ENCODE measurements at regions not wholly inside any gene's neighbourhood (a gene's known extent, or its start where the extent isn't known, plus 50 kb on each side); places are given as distances from the start of the nearest gene placed in this dataset.

- H3K36me3 ChIP-seq (ENCODE audit: control insufficient read depth in 2 of 4, insufficient read depth in 4 of 4, low read length in 3 of 4) = no peaks in the 10 kb centered on the region
- H3K4me1 ChIP-seq (replicated peaks in 1 of 4; ENCODE audit: control insufficient read depth in 3 of 4, insufficient read depth in 4 of 4, low read length in 3 of 4) = peaks cover 0 to 2% (median 0%) of the 10 kb centered on the region in 4 experiments; a peak in 1 of 7 replicates
- no peak overlapping the region for H4K5ac ChIP-seq (ENCODE audit: insufficient read length, low read depth, low read length)
- no peak overlapping the region for H3K4ac ChIP-seq (replicated peaks; ENCODE audit: insufficient read length, low read depth, low read length)
- H3K14ac ChIP-seq (ENCODE audit: insufficient read length) = no peak overlapping the region
- no peak overlapping the region for H2AFZ ChIP-seq (ENCODE audit: low read length)
- H3K23me2 ChIP-seq (ENCODE audit: low read depth, low read length) = no peaks in the 10 kb centered on the region
- no peak overlapping the region for H2BK15ac ChIP-seq (ENCODE audit: low read length)
- H3K27me3 ChIP-seq (replicated peaks in 1 of 4; ENCODE audit: control insufficient read depth in 3 of 4, extremely low read depth in 1 of 4, insufficient read depth in 3 of 4, low read length in 3 of 4) = no peaks in the 10 kb centered on the region
- ChIA-PET POLR2A (ENCODE audit: partially characterized antibody) (no interaction called here), CTCF (ENCODE audit: partially characterized antibody) (interaction anchor here (0.7 kb wide), 1 partner anchor 20 kb away, joined by 3 read pairs; no protein-coding TSS in a partner anchor)
- no peak overlapping the region for H2BK12ac ChIP-seq (ENCODE audit: low read depth, low read length)
- H3K27ac ChIP-seq (ENCODE audit: low read depth, low read length) = no peak overlapping the region
- DNase-seq (ENCODE audit: low read depth in 1 of 2, low spot score in 2 of 2) (no peak), FAIRE-seq (no peak)
- no peaks in the 10 kb centered on the region for H3K79me1 ChIP-seq (ENCODE audit: low read depth, low read length)
- H3K79me2 ChIP-seq (ENCODE audit: control insufficient read depth in 1 of 2, insufficient read depth in 2 of 2, low read length in 2 of 2) = no peaks in the 10 kb centered on the region
- no peak overlapping the region for H2BK5ac ChIP-seq (ENCODE audit: low read depth, low read length)
- no peak overlapping the region for H3K4me2 ChIP-seq (ENCODE audit: insufficient read depth in 1 of 2, low read depth in 2 of 2, low read length in 2 of 2)
- no peak overlapping the region for H2BK120ac ChIP-seq (replicated peaks; ENCODE audit: low read depth, low read length)
- H3K18ac ChIP-seq (ENCODE audit: extremely low read depth, low read length) = no peak overlapping the region
- no peak overlapping the region for H3K9ac ChIP-seq (replicated peaks in 1 of 4; ENCODE audit: extremely low read depth in 1 of 4, low read depth in 3 of 4, low read length in 3 of 4)
- TF ChIP-seq E2F6 (IDR thresholded peaks at IDR 0.05) = no peak
- no peak for TF ChIP-seq CHD2 (IDR thresholded peaks at IDR 0.05; ENCODE audit: low read length)
- TF ChIP-seq FOSL1 (IDR thresholded peaks at IDR 0.05; ENCODE audit: insufficient read depth, low read depth, low read length) = no peak
- TF ChIP-seq SIRT6 (IDR thresholded peaks at IDR 0.05; ENCODE audit: low read length) = no peak
- TF ChIP-seq, protein P1, sequence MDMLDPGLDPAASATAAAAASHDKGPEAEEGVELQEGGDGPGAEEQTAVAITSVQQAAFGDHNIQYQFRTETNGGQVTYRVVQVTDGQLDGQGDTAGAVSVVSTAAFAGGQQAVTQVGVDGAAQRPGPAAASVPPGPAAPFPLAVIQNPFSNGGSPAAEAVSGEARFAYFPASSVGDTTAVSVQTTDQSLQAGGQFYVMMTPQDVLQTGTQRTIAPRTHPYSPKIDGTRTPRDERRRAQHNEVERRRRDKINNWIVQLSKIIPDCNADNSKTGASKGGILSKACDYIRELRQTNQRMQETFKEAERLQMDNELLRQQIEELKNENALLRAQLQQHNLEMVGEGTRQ (IDR thresholded peaks at IDR 0.05; ENCODE audit: low read length) = no peak
- TF ChIP-seq BACH1 (IDR thresholded peaks at IDR 0.05; ENCODE audit: low read length) = no peak
- no peak for TF ChIP-seq TEAD4 (IDR thresholded peaks at IDR 0.05; ENCODE audit: low read depth, low read length)
- no peak for TF ChIP-seq BRCA1 (IDR thresholded peaks at IDR 0.05; ENCODE audit: low read depth, low read length)
- H4K20me1 ChIP-seq (replicated peaks in 1 of 2; ENCODE audit: control insufficient read depth in 1 of 2, insufficient read depth in 2 of 2, low read length in 2 of 2) = no peaks in the 10 kb centered on the region
- H3K4me3 ChIP-seq (ENCODE audit: extremely low read depth in 1 of 4, insufficient read depth in 2 of 4, low read depth in 3 of 4, low read length in 4 of 4) = no peak overlapping the region
- no peak overlapping the region for H3K23ac ChIP-seq (ENCODE audit: insufficient read length)
- H2BK20ac ChIP-seq (ENCODE audit: low read length) = no peak overlapping the region
- no peak overlapping the region for H4K91ac ChIP-seq (replicated peaks; ENCODE audit: insufficient read length, low read length)
- no peak overlapping the region for H3K56ac ChIP-seq (replicated peaks; ENCODE audit: insufficient read length, low read depth, low read length)
- no peaks in the 10 kb centered on the region for H3K9me3 ChIP-seq (ENCODE audit: insufficient read depth in 2 of 2, low read depth in 1 of 2, low read length in 1 of 2)
- no peak overlapping the region for H4K8ac ChIP-seq (ENCODE audit: extremely low read depth, insufficient read depth, low read length)
- no peak overlapping the region for H2AK5ac ChIP-seq (ENCODE audit: low read depth, low read length)
- 92% methylated on average over 2 of the region's 2 CpGs; no CpG with 5 or more reads in 1 of the 2 experiments for WGBS, 2 experiments (ENCODE audit: extremely low coverage in 1 of 2, insufficient coverage in 1 of 2, insufficient read length in 1 of 2, insufficient replicate concordance in 2 of 2, low coverage in 1 of 2, low lambda C conversion rate in 2 of 2, missing lambda C conversion rate in 1 of 2)
These were observed 99.6 kb upstream of the TMEM161B start for GRCh38 chr5:88368201-88368600.
